ENCODE measurements at regions not wholly inside any gene's neighbourhood (a gene's known extent, or its start where the extent isn't known, plus 50 kb on each side); places are given as distances from the start of the nearest gene placed in this dataset.
"Not testable (repeated sequence)": the region's sequence is repeated elsewhere in the genome, so short reads cannot be mapped to it uniquely, and the experiment has no call there.

GRCh38 chr14:105581551-105582341 lies 55.4 kb downstream of the TMEM121 start:
- no peak for DNase-seq (ENCODE audit: low read depth in 3 of 3)

GRCh38 chr14:105582639-105583038 lies 56.3 kb downstream of the TMEM121 start:
- DNase-seq (ENCODE audit: low read depth in 3 of 3) = no peak

- DNase-seq (ENCODE audit: low read depth in 3 of 3) = not testable (repeated sequence)
Measured at GRCh38 chr14:105583914-105584313, 57.5 kb downstream of the TMEM121 start.

GRCh38 chr14:105585290-105585689 lies 58.9 kb downstream of the TMEM121 start:
- not testable (repeated sequence) for DNase-seq (ENCODE audit: low read depth in 3 of 3)

GRCh38 chr14:105585722-105586121 lies 59.3 kb downstream of the TMEM121 start:
- DNase-seq (ENCODE audit: low read depth in 3 of 3) = not testable (repeated sequence)

- DNase-seq (ENCODE audit: low read depth in 3 of 3) = not testable (repeated sequence)
Measured at GRCh38 chr14:105586144-105586872, 59.9 kb downstream of the TMEM121 start.

GRCh38 chr14:105587034-105587433 lies 60.7 kb downstream of the TMEM121 start:
- not testable (repeated sequence) for DNase-seq (ENCODE audit: low read depth in 3 of 3)

- not testable (repeated sequence) for DNase-seq (ENCODE audit: low read depth in 3 of 3)
Measured at GRCh38 chr14:105587482-105588235, 61.3 kb downstream of the TMEM121 start.

GRCh38 chr14:105588236-105588860 lies 62.0 kb downstream of the TMEM121 start:
- DNase-seq (ENCODE audit: low read depth in 3 of 3) = no peak

GRCh38 chr14:105589161-105589925 lies 63.0 kb downstream of the TMEM121 start:
- DNase-seq (ENCODE audit: low read depth in 3 of 3) = no peak

GRCh38 chr14:105589926-105590185 lies 63.5 kb downstream of the TMEM121 start:
- not testable (repeated sequence) for DNase-seq (ENCODE audit: low read depth in 3 of 3)

GRCh38 chr14:105591052-105591451 lies 64.7 kb downstream of the TMEM121 start:
- no peak for DNase-seq (ENCODE audit: low read depth in 3 of 3)

GRCh38 chr14:105591792-105592341 lies 65.5 kb downstream of the TMEM121 start:
- not testable (repeated sequence) for DNase-seq (ENCODE audit: low read depth in 3 of 3)

GRCh38 chr14:105592646-105593045 lies 66.3 kb downstream of the TMEM121 start:
- DNase-seq (ENCODE audit: low read depth in 3 of 3) = not testable (repeated sequence)

GRCh38 chr14:105595346-105595745 lies 69.0 kb downstream of the TMEM121 start:
- DNase-seq (ENCODE audit: low read depth in 3 of 3) = not testable (repeated sequence)

GRCh38 chr14:105596374-105596773 lies 70.0 kb downstream of the TMEM121 start:
- not testable (repeated sequence) for DNase-seq (ENCODE audit: low read depth in 3 of 3)

GRCh38 chr14:105598040-105598763 lies 71.8 kb downstream of the TMEM121 start:
- DNase-seq (ENCODE audit: low read depth in 3 of 3) = not testable (repeated sequence)

- DNase-seq (ENCODE audit: low read depth in 3 of 3) = not testable (repeated sequence)
Measured at GRCh38 chr14:105598925-105599586, 72.7 kb downstream of the TMEM121 start.

- not testable (repeated sequence) for DNase-seq (ENCODE audit: low read depth in 3 of 3)
Measured at GRCh38 chr14:105600195-105600938, 74.0 kb downstream of the TMEM121 start.
